OCI-LY3 (cell line): ENCODE measurements at regions not wholly inside any gene's neighbourhood (a gene's known extent, or its start where the extent isn't known, plus 50 kb on each side); places are given as distances from the start of the nearest gene placed in this dataset.

ENCODE experiments used
- EZH2phosphoT487 ChIP-seq: fragments of 200-600 bp; shearing (Covaris generic); IDR thresholded peaks from 2 replicates; pipeline ENCODE4 v1.6.1; 2018; ENCODE audit warnings: antibody characterized with exemption, mixed run types, low read depth
- TF ChIP-seq, protein P1 (sequence below): fragments of 200-600, 300-600 bp; sonication (generic); IDR thresholded peaks from 2 replicates; pipeline ENCODE4 v1.5.1; 2014; ENCODE audit warnings: antibody characterized with exemption, low read length, low read depth

DNA sequence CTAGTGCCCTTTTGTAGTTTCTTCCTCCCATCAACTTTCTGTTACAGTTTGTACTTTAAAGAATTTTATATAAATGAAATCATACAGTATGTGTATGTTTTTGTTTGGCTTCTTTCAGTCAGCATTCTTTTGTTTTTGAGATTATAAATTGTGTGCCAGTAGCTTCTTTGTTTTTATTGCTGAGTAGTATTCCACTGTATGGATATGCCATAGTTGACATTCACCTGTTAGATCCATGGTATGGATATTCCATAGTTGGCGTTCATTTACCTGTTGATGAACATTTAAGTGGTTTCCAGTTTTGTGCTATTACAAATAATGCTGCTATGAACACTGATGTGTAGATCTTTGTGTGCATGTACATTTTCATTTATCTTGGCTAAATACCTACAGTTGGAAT is 70.8 kb upstream of the SYPL1 start:
- TF ChIP-seq, protein P1, sequence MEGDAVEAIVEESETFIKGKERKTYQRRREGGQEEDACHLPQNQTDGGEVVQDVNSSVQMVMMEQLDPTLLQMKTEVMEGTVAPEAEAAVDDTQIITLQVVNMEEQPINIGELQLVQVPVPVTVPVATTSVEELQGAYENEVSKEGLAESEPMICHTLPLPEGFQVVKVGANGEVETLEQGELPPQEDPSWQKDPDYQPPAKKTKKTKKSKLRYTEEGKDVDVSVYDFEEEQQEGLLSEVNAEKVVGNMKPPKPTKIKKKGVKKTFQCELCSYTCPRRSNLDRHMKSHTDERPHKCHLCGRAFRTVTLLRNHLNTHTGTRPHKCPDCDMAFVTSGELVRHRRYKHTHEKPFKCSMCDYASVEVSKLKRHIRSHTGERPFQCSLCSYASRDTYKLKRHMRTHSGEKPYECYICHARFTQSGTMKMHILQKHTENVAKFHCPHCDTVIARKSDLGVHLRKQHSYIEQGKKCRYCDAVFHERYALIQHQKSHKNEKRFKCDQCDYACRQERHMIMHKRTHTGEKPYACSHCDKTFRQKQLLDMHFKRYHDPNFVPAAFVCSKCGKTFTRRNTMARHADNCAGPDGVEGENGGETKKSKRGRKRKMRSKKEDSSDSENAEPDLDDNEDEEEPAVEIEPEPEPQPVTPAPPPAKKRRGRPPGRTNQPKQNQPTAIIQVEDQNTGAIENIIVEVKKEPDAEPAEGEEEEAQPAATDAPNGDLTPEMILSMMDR = no peak
- TF ChIP-seq EZH2phosphoT487 = no peak
